DMS 273 (cell line): ENCODE measurements at regions not wholly inside any gene's neighbourhood (a gene's known extent, or its start where the extent isn't known, plus 50 kb on each side); places are given as distances from the start of the nearest gene placed in this dataset.
A peak's percentile ranks its signal among the peaks of the same experiment; 100 is the strongest.
"Not testable (repeated sequence)": the region's sequence is repeated elsewhere in the genome, so short reads cannot be mapped to it uniquely, and the experiment has no call there.

Experiments
- DNase-seq: peaks from one replicate; lab custom pipeline; 2025; ENCODE audit not compliant: unreplicated experiment; lab: John Stamatoyannopoulos, UW

DNA sequence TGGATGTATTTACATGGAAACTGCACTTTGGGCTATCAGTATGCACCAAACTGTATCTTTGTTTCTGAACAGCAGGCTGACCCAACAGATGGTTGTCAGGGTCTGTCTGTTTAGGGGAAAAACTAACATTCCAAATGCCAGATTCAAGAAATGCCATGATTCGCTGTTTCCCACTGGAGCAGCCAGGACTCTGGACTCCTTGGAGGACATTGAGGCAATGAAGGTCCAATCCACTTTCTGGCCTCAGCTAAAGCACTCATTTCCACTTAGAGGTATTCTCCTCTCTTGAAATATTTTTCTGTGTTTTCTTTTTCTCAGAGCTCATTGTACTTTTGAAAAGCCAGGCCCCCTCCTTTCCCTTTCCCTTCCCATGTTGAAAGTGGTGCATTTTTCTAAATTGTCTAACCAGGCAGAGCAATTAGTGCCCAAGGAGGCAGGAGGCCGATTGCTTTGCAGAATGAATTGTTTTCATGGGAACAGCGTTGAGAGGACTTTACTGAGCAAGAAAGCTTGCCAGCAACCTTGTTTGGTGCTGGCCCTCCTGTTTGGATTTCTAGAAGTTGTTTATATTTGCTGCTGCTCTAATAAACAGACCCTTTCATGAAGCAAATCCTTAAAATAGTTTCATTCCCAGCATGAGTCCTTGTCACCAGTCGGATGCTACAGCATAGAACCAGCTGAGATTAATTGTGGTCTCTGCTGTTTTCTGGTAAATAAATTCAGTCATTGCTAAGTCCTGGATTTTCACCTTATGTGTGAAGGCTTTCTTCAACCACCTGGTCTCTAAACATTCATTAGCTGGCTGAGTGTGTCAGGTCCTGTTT is 132.8 kb upstream of the TAF11L2 start:
- DNase-seq: peak; percentile 52

- no peak for DNase-seq
Observed at GRCh38 chr5:17365811-17366138, 132.3 kb upstream of the TAF11L2 start.

DNA sequence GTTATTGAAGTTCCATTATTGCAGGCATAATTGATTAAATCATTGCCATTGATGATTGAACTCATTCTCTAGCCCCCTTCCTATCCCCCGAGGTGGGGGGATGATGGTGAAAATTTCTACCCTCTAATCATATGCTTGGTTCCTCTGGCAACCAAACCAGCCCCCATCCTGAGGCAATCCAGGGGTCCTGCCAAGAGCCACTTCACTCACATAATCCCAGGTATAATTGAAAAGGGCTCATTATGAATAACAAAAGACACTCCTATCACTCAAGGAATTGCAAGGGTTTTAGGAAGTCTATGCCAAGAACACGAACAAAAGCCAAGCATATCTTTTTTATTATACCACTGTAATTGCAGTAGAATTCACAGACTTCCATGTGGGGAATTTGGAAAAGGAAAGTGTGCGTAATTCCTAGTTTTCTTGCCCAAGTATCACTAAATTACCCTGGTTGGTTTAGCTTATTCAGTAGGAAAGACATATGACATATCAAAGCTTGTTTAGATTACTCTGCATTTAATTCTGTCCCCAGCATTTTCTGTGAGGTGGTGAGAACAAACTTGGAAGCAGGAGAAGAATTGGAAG is 130.7 kb upstream of the TAF11L2 start:
- no peak for DNase-seq

DNA sequence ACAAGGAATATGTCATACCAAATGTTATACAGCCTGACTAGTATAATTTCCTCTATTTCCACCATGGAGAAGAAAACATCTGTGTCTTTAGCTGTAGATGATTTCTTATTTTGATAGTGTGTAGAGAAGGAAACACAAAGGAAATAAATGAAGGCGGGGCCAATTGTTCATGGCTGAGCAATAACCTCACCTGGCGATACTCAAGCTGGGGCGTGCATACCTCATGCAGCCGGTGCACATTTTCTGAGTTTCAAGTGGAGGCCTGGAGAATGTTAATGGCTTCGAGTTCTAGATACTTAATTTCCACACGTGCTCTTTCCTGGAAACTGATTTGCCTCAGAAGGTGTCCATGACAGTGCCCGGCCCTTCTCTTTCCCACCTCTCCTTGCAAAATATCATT is 127.4 kb upstream of the TAF11L2 start:
- DNase-seq: no peak

DNA sequence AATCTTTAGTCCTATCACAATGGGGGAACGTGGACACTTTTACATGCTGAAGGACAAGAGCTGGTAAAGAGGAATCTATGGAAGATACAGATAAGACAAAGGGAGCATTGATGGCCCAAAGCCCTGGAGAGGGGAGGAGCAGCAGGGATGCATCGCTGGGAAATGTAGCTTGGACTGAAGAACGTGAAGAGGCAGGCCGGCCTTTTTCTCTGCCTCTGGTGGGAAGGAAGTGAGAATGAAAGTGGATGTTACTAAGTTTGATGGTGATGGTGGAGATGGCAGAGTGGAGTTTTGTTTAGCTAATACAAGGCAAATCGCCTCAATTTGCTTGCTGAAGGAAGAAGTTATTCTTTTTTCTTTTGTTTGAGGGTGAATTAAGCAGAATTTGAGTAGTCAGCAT is 124.6 kb upstream of the TAF11L2 start:
- DNase-seq: no peak

DNA sequence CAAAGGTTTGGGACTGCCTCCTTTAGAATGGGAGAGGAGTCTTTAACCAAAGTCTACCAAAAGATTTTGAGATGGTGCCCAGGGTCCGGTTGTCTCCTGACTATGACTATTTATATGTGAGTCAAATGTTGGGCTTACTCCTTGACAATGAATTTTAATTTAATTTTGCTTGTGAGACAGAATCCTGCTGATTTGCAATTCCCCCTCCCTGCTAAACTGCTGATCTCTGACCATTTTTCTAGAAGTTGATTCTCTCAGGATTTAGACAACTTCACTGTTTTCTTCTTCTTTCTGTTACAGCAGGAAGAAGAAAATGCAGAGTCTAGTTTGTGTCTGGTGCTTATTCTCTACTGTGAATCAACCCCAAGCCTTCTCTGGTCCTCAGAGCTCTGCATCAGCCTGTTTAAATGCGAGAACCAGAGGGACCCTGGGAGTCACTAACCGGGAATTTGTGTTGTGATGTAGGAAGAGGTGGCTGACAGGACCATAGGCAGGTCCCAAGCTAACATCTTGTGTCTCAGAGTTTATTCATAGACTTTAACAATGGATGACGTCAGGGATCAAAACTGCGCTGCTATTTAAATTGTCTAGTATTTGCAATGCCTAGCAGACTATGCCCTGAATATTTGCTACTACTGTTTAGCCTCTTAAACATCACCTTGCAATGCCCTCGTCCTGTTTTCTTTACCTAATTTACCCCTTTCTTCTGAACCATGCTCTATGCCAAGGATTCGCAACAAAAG is 124.0 kb upstream of the TAF11L2 start:
- DNase-seq: no peak

DNA sequence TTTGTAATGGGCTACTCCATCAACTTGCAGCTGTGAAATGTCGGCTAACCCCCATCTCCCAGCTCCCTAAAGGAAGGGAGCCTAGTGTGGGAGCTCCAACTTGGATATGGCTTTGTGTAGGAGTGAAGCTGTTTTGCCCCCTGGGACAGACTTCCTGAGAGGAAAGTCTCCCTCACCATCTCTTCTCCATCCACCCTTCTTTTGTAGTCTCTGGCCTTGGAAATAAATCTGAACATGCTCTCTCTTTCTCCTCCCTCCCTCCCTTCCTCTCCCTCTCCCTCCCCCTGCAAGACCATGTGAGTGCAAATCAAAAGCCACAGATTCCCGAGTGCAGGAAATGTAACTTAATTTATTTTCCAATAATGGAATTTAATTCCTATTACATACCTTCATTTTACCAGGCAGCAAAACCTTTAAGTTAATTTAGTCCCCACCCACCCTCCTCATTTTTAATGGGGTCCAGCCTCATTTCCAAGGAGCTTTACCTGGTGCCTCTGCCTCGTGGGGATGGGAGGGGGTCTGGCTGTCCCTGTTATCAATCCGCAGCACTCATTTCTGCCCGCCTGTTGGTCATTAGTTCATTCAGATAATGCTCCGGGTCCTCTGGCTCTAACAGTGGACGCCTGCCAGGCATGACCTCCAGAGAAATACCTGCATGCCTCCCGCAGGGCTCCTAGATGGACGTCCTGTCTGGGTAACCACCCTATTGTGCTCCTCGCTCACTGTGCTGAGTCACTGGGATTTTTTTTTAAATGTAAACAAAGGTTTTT is 122.9 kb upstream of the TAF11L2 start:
- no peak for DNase-seq

DNA sequence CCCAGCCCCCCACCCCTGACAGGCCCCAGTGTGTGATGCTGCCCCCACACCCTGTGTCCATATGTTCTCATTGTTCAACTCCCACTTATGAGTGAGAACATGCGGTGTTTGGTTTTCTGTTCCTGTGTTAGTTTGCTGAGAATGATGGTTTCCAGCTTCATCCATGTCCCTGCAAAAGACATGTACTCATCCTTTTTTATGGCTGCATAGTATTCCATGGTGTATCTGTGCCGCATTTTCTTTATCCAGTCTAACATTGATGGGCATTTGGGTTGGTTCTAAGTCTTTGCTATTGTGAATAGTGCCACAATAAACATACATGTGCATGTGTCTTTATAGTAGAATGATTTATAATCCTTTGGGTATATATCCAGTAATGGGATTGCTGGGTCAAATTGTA is 122.1 kb upstream of the TAF11L2 start:
- DNase-seq: not testable (repeated sequence)

DNA sequence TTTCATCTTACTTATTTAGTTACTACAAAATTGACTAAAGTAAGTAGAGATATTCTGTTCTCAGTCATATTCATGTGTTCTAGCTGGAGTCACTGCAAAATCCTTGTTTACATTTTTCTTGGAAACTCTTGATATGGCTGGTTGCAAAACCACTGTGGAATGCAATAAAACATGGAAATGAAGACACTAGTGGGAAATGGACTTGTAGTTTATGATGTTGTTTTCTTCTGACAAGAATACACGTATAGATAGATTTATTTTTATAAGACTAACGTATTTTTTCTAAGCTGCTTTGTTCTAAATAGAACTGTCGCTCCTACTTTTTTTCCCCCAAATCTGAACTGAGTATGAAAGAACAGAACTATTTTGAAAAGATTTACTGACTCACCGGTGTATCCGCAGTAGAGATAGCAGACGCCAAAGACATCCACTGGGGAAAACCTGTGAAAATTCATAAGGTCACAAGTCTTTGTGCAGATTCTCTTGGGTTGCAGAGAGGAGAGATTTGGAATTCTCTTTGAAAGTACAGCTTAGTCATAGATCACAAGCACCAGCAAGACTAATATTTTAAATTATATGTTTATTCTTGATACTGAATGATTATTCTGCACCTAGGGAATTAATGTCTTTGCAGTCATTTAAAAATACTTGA is 119.6 kb upstream of the TAF11L2 start:
- DNase-seq: no peak

- DNase-seq: peak; percentile 44
Observed at GRCh38 chr5:17379100-17379951, 118.7 kb upstream of the TAF11L2 start.

DNA sequence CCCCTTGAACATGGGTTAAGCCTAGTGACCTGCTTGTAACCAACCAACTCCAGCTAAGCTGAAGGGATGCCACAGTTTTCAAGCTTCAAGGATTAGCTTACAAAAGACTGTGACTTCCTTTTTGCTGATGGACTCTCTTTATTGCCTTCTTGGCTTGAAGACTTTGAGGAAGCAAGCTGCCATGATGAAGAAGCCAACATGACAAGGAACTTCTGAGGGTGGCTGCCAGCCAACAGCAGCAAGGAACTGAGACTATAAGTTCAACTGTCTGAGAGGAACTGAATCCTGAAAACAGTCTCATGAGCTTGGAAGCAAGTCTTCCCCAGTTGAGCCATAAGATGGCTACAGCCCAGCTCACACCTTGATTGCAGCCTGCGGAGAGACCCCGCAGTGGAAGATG is 116.1 kb upstream of the TAF11L2 start:
- no peak for DNase-seq

DNA sequence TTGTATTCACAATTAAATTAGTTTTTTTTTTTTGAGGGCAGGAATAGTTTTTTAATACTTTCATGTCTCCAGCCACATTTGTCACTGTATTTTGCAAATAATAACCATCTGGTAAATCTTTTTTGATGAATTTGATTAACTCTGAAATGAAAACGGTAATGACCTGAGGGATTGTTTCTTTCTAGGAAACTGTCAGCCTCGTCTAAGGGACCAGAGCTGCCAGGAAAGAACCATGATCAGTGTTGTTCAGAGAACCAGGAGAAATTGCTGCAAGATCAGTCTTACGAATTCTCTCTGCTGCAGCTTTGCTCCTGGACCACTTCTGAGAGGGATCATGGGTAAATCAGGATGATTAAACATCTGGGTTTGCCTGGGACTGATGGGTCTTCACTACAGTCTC is 114.5 kb upstream of the TAF11L2 start:
- DNase-seq: no peak

DNA sequence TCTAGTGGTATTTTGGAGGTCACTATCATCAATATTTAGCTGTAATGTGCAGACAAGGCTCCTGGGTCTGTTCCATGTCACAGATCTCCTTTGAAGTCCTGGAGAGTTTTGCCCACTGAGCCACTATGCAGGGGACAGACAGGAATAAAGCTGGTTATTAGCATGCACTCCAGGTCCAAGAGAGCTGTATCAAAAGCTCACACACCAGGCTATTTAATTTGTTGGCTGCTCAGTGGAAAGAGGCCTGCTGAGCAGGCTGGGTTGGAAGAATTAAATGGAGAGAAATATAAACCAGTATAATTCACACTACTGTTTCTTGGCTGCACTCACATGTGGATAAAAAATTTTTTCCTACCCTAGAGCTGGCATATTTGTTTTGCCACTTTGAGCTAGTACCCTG is 113.8 kb upstream of the TAF11L2 start:
- DNase-seq: no peak

DNA sequence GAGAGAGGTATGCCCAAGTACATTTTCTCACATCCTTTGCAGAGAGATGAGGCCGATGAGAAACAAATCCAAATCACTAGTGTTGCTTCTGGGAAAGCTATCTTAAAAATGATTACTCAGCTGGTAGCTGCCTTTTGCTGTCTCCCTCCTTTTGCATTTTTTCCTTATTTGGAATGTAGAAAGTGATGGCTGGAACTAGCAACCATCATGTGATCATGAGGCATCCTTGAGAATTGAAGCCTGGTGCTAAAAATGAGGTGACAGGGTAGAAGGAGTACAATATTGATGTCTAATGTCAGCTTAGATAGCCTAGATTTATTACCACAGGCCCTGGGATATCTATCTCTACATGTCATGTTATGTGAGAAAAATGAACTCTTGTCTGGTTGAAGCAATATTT is 109.3 kb upstream of the TAF11L2 start:
- DNase-seq: no peak

- DNase-seq: no peak
Observed at GRCh38 chr5:17394086-17394485, 103.9 kb upstream of the TAF11L2 start.

- no peak for DNase-seq
Observed at GRCh38 chr5:17395106-17395880, 102.7 kb upstream of the TAF11L2 start.

DNA sequence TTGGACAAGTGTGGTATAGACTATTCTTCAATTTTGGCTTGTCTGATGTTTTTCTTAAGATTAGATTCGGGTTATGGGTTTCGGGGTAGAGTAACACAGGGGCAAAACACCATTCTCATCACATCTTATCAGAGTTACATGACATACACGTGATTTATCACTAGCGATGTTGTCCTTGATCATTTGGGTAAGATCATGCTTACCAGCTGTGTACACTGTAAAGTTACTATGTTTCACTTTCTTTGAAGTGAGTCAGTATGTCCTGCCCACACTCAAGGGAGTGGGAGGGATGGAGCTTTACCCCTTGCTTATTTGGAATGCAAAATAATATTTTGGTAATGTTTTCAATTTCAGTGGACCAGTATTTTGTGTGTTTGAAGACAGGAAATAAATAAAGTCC is 101.8 kb upstream of the TAF11L2 start:
- no peak for DNase-seq

- DNase-seq: peak; percentile 76
Observed at GRCh38 chr5:17398431-17398830, 99.6 kb upstream of the TAF11L2 start.
